PC-3 (cell line): ENCODE measurements at regions not wholly inside any gene's neighbourhood (a gene's known extent, or its start where the extent isn't known, plus 50 kb on each side); places are given as distances from the start of the nearest gene placed in this dataset.
A peak's percentile ranks its signal among the peaks of the same experiment; 100 is the strongest.

Source experiments
- ATAC-seq: fragments of 200-7000 bp; cut with Tn5 transposase; 2 replicates; pipeline ENCODE4 v1.9.1; 2020; ENCODE audit warnings: mild to moderate bottlenecking, moderate library complexity
- BruUV-seq: library from RNA; stranded (reverse); fragments of 400-500 nt; replicated peaks from 2 replicates; lab custom pipeline; 2021; lab: Mats Ljungman, UMichigan
- CTCF ChIA-PET: fragments of 300-600 bp; sonication (Branson Sonifier 250); formaldehyde crosslinking; loops from one replicate; lab custom pipeline; 2022; ENCODE audit warnings: antibody characterized with exemption; lab: Charles Lee
- POLR2A ChIA-PET: fragments of 300-600 bp; sonication (Branson Sonifier 250); formaldehyde crosslinking; loops from one replicate; lab custom pipeline; 2022; ENCODE audit warnings: antibody characterized with exemption; ENCODE audit not compliant: unreplicated experiment; lab: Charles Lee
- DNase-seq: peaks from one replicate; pipeline ENCODE4 v3.0.0-alpha.2; 2015
- H2AFZ ChIP-seq: fragments of 300-600 bp; sonication (generic); 2 replicates; pipeline ENCODE4 v1.6.0; 2016; ENCODE audit warnings: antibody characterized with exemption, low read length
- H3F3A ChIP-seq: fragments of 300-600 bp; sonication (generic); one replicate; pipeline ENCODE4 v1.6.0; 2017; ENCODE audit warnings: antibody characterized with exemption, low read length, control low read depth, mild to moderate bottlenecking; ENCODE audit not compliant: unreplicated experiment
- H3K27ac ChIP-seq: fragments of 300-600 bp; sonication (generic); 2 replicates; pipeline ENCODE4 v1.5.1; 2016; ENCODE audit warnings: mild to moderate bottlenecking, low read length
- H3K27me3 ChIP-seq: fragments of 300-600 bp; sonication (generic); 2 replicates; pipeline ENCODE4 v1.6.1; 2016; ENCODE audit warnings: low read length, mixed read lengths
- H3K36me3 ChIP-seq: fragments of 300-600 bp; sonication (generic); 2 replicates; pipeline ENCODE4 v1.6.1; 2016; ENCODE audit warnings: low read depth, mixed run types, low read length, mixed read lengths
- H3K4me1 ChIP-seq: fragments of 300-600 bp; sonication (generic); 2 replicates; pipeline ENCODE4 v1.5.1; 2016; ENCODE audit warnings: low read length; ENCODE audit not compliant: insufficient read depth
- H3K4me2 ChIP-seq: fragments of 300-600 bp; sonication (generic); 2 replicates; pipeline ENCODE4 v1.6.0; 2016; ENCODE audit warnings: low read length
- H3K4me3 ChIP-seq: fragments of 300-600 bp; sonication (generic); 2 replicates; pipeline ENCODE4 v1.5.1; 2016; ENCODE audit warnings: mild to moderate bottlenecking, low read length, mixed read lengths
- H3K79me2 ChIP-seq: fragments of 300-600 bp; sonication (generic); 2 replicates; pipeline ENCODE4 v1.6.1; 2017; ENCODE audit warnings: low read length, mixed read lengths
- H3K9ac ChIP-seq: fragments of 300-600 bp; sonication (generic); 2 replicates; pipeline ENCODE4 v1.6.0; 2016; ENCODE audit warnings: mild to moderate bottlenecking, low read length
- H3K9me2 ChIP-seq: fragments of 300-600 bp; sonication (generic); replicated peaks from 2 replicates; pipeline ENCODE4 v1.6.1; 2016; ENCODE audit warnings: mixed run types, low read length, mixed read lengths
- H3K9me3 ChIP-seq: fragments of 300-600 bp; sonication (generic); 2 replicates; pipeline ENCODE4 v1.6.1; 2016; ENCODE audit warnings: low read length, mixed read lengths
- H4K20me1 ChIP-seq: fragments of 300-600 bp; sonication (generic); 2 replicates; pipeline ENCODE4 v1.6.1; 2016; ENCODE audit warnings: low read length, mixed read lengths
- CTCF ChIP-seq: fragments of 300-600 bp; sonication (generic); conservative IDR thresholded peaks from 2 replicates; pipeline ENCODE4 v1.5.1; 2017; ENCODE audit warnings: antibody characterized with exemption, low read depth, mild to moderate bottlenecking, low read length
- EZH2 ChIP-seq: fragments of 300-600 bp; sonication (generic); IDR thresholded peaks from one replicate; pipeline ENCODE4 v1.6.1; 2017; ENCODE audit warnings: antibody characterized with exemption, mild to moderate bottlenecking, low read length; ENCODE audit not compliant: unreplicated experiment
- EZH2phosphoT487 ChIP-seq: fragments of 300-600 bp; sonication (generic); IDR thresholded peaks from 2 replicates; pipeline ENCODE4 v1.6.1; 2018; ENCODE audit warnings: mild to moderate bottlenecking, antibody characterized with exemption, low read length, borderline replicate concordance
- intact Hi-C: fragments of 100-400 bp; cut with micrococcal nuclease; formaldehyde crosslinking; loops from 2 replicates; pipeline ENCODE4 v1.9.0; 2023
- microRNA-seq: library from miRNA; unstranded; fragments of <30 nt; microRNA quantifications from one replicate; pipeline ENCODE4 v1.1.0, GENCODE V29; 2020; ENCODE audit not compliant: unreplicated experiment

- Histone ChIP-seq H3K4me1 (no peaks in the 10 kb centered on the region), H3K9me2 (no peaks in the 10 kb centered on the region), H3K4me2 (no peak overlapping the region), H3F3A (no peaks in the 10 kb centered on the region), H3K9ac (no peak overlapping the region), H3K36me3 (no peaks in the 10 kb centered on the region; the same call in 1 of the 2 replicates), H3K9me3 (no peaks in the 10 kb centered on the region), H3K4me3 (no peak overlapping the region), H3K27ac (no peak overlapping the region), H4K20me1 (no peaks in the 10 kb centered on the region), H3K27me3 (no peaks in the 10 kb centered on the region), H2AFZ (no peak overlapping the region), H3K79me2 (no peaks in the 10 kb centered on the region)
- no peak for TF ChIP-seq CTCF
- BruUV-seq, result no TSS peak
- CTCF ChIA-PET, result interaction anchor here (0.5 kb wide), 1 partner anchor 1404 kb away, joined by 3 read pairs; no protein-coding TSS in a partner anchor
- ATAC-seq (no peak), DNase-seq (no peak)
- POLR2A ChIA-PET, result no interaction called here
- intact Hi-C loops, result no loop called here
These were observed 300.2 kb downstream of the SHANK2 start for GRCh38 chr11:70952191-70952590.

GRCh38 chr11:70953720-70954119, 298.7 kb downstream of the SHANK2 start:
- POLR2A ChIA-PET, result no interaction called here
- H3K4me2 ChIP-seq, result no peak overlapping the region
- H3K27me3 ChIP-seq, result no peaks in the 10 kb centered on the region
- H2AFZ ChIP-seq, result no peak overlapping the region
- H3F3A ChIP-seq, result no peaks in the 10 kb centered on the region
- H3K9me2 ChIP-seq, result no peaks in the 10 kb centered on the region
- no peak overlapping the region for H3K9ac ChIP-seq
- no peak for TF ChIP-seq EZH2phosphoT487
- no peak for TF ChIP-seq CTCF
- TF ChIP-seq EZH2, result no peak
- no peaks in the 10 kb centered on the region for H3K9me3 ChIP-seq
- H3K79me2 ChIP-seq, result no peaks in the 10 kb centered on the region
- H3K27ac ChIP-seq, result no peak overlapping the region
- no peak for DNase-seq
- no peaks in the 10 kb centered on the region for H4K20me1 ChIP-seq
- no peak for ATAC-seq
- BruUV-seq, result no TSS peak
- no peak overlapping the region for H3K4me3 ChIP-seq
- intact Hi-C loops, result no loop called here
- H3K36me3 ChIP-seq, result no peaks in the 10 kb centered on the region; the same call in 1 of the 2 replicates
- CTCF ChIA-PET, result no interaction called here
- H3K4me1 ChIP-seq, result no peaks in the 10 kb centered on the region

DNA sequence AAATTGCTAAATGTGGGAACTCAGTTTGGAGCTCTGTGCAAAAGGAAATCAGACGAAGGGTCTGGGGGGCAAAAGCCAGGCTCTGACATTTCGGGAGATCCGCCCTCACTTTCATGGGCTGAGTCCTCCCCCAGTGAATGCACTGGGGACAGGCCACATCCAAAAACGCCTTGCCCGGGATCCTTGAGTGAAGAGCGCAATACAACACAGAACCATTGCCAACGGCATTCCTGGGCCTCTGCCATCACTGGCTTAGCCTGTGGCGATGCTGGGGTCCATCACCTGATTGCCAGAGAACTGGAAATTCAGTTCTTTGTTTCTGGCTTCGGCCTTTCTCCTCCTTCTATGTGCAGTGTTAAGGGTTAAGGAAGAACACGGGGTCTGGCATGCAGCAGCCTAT, 297.9 kb downstream of the SHANK2 start:
- intact Hi-C loops, result no loop called here
- ChIA-PET POLR2A (no interaction called here), CTCF (no interaction called here)
- Histone ChIP-seq H3K27me3 (no peaks in the 10 kb centered on the region), H3K79me2 (no peaks in the 10 kb centered on the region), H3K27ac (no peak overlapping the region), H2AFZ (no peak overlapping the region), H3K4me1 (no peaks in the 10 kb centered on the region), H3K9me3 (no peaks in the 10 kb centered on the region), H3F3A (no peaks in the 10 kb centered on the region), H3K4me3 (no peak overlapping the region), H3K9ac (no peak overlapping the region), H3K4me2 (no peak overlapping the region), H3K9me2 (no peaks in the 10 kb centered on the region), H4K20me1 (no peaks in the 10 kb centered on the region), H3K36me3 (no peaks in the 10 kb centered on the region; the same call in 1 of the 2 replicates)
- DNase-seq (no peak), ATAC-seq (no peak)
- no TSS peak for BruUV-seq
- TF ChIP-seq EZH2phosphoT487, result no peak
- no peak for TF ChIP-seq CTCF
- no peak for TF ChIP-seq EZH2

Small RNAs in the stretch of these regions (microRNA-seq; reads per million reads assigned to microRNA genes)
- gene MIR3664, result 8.3 reads per million, percentile 33 among the genes with 10 or more reads in this experiment
